HG03095 (cell line): ENCODE measurements at regions not wholly inside any gene's neighbourhood (a gene's known extent, or its start where the extent isn't known, plus 50 kb on each side); places are given as distances from the start of the nearest gene placed in this dataset.
"Not testable (repeated sequence)": the region's sequence is repeated elsewhere in the genome, so short reads cannot be mapped to it uniquely, and the experiment has no call there.

Experiments used
- ATAC-seq: cut with Tn5 transposase; IDR thresholded peaks from one replicate; pipeline ENCODE4 v1.9.1; 2021; ENCODE audit warnings: moderate library complexity; ENCODE audit not compliant: unreplicated experiment

GRCh38 chr2:196276421-196276820 is 105.0 kb upstream of the STK17B start:
- ATAC-seq = no peak

DNA sequence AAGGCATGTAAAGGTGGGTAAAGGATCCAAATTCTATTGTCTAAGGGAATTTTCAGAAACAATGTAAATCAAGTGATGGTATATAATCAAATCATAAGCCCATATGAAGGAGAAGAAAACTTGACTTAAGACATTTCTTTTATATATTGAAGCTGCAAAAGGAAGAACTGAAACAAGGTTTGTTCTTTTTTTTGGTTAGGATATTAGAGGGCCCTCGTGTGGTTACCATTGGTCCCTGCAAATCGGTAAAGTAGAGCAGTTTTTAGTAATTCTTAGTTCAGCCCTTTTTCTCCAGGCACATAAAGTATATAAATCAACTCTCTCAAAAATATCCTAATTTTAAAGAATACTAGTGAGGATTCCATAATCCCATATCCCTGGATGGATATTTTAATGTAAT is 105.6 kb upstream of the STK17B start:
- ATAC-seq = no peak

DNA sequence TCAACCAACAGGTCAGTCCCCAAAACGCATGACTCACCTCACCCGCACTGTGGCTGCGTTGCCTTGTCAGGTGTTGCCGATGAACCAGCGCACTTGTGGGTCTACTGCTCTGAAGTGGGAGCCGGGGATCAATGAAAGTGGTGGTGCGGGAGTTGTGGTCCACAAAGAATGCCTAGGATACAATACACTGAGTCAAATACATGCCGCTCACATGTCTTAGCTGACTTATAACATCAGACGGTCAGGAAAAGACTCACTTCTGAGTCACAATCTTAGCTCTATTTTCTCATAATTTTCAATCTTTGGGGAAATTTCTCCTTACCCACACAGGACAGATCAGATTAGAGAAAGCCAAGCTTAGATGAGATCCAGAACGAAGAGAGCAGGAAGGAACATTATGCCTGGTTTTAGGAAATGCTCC is 107.1 kb upstream of the STK17B start:
- ATAC-seq = no peak

DNA sequence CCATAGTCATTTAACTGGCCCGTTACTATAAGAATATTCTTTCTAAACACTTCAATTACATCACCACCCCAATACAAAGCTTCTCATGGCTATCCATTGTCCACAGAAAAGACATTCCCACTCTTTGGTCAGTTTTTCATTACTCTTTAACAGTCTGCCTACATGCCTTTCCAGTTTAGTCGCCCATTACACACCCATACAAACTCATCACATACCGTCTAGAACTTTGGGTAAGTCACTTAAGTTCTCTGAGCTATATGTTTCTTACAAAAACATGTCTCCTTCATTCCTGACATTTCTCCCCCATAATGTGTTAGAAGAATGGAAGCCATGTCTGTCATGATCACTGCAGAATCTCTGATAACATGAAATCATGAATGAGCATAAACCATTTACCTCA is 108.2 kb upstream of the STK17B start:
- ATAC-seq = no peak

DNA sequence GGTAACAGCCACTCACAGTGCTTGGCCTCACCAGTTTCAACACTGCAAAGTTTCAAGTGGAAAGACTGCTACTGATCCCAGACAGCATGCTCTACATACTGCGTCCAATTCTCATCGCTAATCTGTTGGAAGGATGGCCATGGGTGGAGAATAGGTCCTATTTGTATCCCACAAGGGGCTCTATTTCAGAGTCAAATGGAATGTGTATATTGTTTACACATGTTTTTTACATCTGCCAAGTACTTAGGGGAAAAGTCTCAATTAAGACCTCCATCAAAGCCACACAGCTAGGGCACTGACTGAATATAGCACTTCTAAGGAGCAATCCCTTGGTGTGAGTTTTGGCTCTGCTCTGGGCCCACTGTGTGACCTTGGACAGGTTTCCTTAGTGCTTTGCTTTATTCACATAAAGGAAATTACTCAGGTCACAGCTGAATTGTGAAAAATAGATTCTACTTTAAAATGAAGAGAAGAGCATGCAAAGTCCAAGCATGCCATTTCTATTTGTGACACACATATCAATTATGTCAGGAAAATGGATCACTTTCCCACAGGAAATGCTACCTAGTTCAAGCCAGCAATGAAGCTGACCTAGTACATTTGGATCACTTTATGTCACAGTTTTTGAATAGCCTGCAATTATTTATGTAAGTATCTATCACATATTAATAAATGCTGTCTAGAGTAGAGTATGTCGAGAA is 112.9 kb upstream of the STK17B start:
- ATAC-seq = no peak

DNA sequence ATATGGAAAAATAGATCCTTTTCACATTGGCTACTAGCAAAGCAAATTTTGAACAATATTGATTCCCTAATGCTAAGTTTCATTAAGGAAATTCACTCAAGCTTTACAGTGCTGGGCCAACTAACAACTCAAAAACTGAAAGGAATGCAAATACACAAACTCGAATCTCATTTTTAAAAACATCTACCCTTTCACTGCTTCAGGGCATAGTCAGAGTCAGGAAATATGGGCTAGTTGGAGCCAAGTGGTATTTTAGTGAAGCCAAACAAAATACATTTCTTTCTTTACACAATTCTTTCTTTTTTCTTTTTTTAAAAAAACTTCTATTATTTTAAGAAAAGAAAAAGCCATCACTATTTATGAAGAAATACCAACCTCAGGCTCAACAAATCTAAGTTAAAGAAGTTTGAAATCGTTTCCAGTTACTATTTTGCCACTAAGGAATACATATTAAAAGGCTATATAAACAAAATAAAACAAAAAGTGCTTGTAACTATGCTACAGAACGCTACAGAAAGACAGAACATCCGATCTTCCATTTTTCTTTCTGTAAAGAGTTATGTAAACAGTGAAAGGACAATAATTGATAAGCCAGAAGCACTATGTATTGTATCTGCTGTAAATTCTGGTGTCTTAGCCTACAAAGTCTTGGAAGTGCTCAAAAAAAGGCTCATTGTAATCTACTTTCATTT is 113.6 kb upstream of the STK17B start:
- no peak for ATAC-seq

DNA sequence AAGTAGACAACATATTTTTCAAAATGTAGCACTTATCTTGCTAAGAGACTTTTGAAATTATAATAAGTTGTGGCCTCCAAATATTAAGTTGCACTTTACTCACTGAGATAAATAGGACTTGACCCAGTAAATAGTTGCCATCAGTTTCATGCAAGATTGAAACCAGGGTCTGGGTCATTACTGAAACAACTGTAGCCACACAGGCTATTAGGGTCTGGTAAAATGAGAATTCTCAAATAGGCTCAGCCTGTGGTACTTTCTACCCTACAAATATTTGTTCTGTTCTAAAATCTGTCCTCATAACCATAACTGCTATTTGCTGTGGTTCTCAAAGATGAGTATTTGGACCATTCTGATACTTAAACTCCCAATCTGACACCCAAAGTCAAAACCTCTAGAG is 115.4 kb upstream of the STK17B start:
- no peak for ATAC-seq

- no peak for ATAC-seq
Measured at GRCh38 chr2:196287523-196287922, 116.1 kb upstream of the STK17B start.

DNA sequence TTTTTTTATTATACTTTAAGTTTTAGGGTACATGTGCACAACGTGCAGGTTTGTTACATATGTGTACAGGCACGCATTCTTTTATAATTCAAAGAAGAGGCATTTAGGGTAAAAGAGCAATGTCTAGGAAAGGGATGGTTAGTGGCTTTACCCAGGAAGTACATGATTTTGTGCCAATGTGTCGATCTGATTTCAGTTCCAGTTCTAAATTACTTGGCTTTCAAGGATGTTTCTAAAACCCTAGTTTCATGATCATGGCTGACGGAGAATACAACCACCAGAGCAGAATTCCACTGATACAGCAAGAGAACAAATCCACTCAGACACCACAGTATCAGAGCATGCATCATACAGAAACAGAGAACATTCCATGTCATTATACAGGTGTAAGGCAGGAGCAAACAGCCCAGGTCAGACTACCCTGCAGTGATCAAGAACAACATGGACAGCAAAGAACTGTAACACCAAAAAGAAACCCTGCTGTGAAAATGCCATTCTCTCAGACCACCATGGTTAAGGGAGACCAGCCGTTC is 116.7 kb upstream of the STK17B start:
- ATAC-seq = no peak

DNA sequence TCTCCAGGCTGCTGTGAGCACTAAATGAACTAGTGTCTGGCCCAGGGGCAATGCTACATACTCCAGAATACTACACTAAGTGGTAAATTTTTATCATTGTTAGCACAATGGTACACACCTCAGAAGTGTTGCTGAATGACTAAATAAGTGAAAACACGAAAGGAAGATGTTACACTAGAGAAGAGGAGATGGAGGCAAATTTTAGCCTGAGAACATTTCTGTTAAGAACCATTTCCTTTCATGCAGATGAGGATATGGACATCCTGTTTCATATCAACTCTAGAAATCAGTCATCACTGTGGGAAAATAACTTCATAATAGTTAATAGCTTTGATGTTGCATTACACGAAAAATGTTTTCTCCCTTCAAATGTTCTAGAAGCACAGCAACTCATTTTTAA is 117.6 kb upstream of the STK17B start:
- ATAC-seq = no peak

DNA sequence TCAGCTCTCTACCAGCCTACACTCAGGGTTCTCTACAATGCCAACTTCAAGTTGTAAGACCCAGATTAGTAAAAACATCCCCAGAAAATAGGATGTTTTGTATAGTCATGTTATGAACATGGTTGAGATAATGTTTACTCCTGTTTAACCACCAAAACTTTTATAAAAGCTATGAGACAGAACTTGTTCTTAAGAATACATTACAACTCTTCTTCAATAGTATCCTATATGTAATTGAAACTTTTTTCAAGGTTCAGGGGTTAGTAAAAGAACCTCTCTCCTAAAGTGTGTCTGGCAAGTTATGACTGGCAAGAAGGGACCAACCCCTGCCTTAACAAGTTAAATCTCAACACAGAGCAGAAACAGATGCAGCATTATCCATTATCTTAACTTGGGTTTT is 118.8 kb upstream of the STK17B start:
- no peak for ATAC-seq

DNA sequence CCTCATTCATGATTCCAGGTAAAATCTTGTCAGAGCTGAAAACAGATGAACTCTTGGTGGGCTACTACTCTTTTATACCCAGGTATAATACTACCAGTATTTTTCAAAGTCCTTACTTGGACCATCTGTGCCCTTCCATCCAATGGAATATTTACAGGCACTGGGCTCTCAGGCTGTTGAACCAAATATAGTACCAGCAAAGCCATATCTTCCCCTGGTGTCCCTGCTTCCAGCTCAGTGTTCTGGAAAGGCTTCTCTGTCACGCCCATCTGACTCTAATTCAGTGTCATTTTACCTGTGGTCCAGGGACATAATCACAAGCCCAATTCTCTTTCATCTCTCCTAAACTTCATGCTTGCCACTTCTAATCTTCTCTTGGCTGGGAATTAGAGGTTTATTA is 119.2 kb upstream of the STK17B start:
- ATAC-seq = no peak

DNA sequence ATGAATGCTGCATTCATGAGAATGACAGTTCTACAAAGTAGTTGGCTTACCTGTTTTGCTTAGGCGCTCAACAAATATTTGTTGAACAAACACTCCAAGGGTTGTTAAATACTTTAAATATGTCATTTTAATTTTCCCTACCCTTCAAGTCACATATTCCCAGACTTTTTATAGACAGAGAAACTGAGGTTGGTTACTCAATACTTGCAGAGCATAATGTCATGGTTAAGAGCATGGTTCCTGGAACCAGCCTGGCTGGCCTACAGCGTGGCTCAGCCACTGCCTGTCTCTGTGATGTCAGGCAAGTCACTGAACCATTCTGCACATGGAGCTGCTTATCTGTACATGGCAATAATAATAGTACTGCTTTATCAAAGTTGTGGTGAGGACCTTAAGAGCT is 120.0 kb upstream of the STK17B start:
- no peak for ATAC-seq

GRCh38 chr2:196291873-196292800 is 120.8 kb upstream of the STK17B start:
- ATAC-seq = no peak

DNA sequence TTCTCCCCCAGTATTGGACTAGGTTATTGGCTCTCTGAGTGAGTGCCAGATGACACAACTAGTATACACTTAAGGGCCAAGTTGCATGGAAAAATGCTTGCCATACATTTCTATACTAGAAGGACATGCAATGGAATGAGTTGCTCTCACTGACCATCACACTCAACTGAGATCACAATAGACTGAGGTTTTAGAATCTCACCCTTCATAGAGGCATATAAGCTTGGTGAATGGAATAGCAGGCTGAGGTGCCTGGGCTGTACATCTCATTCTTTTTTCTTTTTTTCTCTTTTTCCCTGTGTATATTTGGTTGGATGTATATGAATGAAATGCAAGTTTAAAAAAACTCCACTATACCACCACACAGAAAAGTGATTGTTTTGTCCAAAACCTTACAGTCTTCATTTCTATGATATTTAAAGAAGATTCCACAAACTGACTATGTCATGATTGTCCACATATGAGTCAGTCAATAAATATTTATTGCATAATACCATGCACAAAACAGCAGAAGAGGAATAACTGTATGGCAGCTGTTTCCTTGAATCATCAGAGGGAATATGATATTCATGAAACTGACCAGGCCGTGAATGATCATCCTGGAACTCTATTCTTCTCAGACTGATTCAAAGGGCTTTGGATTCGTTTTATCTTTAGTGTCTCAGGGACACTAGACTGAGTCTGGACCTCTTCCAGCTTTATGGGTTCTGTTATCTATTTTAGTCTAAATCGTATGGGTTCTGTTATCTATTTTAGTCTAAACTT is 122.6 kb upstream of the STK17B start:
- no peak for ATAC-seq

DNA sequence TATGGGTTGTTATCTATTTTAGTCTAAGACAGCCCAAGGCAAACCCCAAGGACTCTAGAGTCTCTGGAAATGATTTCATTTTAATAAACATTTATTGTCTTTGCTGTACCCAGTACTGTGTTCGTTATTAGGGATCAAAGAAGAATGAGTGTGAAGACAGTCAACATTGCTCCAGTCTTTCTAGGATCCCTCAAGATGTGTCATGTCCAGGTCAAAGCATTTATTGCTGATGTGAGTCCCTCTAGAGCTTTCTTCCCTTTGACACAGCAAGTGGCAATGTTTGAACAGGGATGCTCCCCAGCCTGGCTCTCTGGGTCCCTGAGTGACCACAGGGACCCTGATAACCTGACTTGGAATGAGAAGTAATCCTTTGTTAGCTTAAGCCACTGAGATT is 123.1 kb upstream of the STK17B start:
- no peak for ATAC-seq

GRCh38 chr2:196295005-196295404 is 123.6 kb upstream of the STK17B start:
- ATAC-seq = no peak

DNA sequence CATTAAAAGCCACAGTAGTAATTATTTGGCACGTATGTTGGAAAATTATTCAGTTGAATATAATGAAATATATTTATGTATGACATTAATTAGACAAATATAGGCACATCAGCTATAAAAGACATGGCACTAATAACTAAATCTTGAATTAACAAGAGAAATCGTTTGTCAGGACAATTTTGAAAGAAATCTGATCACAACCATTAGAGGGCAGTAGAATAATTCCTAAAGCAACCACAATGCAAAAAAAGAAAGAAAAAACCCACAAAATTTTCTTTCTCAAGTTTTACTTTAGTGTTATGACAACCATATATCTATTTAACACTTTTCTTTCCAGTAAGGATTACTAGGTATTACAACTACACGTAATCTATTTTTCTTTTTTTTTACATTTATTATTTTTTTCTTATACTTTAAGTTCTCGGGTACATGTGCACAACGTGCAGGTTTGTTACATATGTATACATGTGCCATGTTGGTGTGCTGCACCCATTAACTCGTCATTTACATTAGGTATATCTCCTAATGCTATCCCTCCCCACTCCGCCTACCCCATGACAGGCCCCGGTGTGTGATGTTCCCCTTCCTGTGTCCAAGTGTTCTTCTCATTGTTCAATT is 126.8 kb upstream of the STK17B start:
- ATAC-seq = not testable (repeated sequence)

DNA sequence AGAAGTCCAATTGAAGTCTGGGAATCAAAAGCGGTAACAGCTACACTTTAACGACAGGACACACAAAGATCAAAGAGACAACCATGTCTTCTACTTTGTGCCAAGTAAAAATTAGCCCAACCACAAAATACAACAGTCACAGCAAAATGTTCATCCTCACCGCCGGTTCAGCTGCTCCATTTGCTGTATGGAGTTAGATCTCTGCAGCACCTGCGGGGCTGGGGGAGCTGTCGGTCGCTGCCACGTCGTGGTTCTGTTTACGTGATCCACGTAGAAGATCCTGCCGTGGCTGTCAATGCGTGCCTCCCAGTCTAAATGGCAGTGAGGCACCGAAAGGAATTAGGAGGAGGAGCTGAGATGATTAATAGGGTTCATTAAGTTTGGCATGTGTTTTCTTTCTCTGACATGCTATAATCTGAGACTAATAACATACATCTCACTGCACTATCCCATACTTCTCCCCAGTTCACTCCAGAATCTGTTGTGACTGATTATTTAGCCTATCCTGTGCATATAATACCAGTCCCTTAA is 136.5 kb upstream of the STK17B start:
- no peak for ATAC-seq

- no peak for ATAC-seq
Measured at GRCh38 chr2:196309691-196310090, 138.3 kb upstream of the STK17B start.
